ENCODE measurements at regions not wholly inside any gene's neighbourhood (a gene's known extent, or its start where the extent isn't known, plus 50 kb on each side); places are given as distances from the start of the nearest gene placed in this dataset.

GRCh38 chr2:34261701-34262100, 662.6 kb upstream of the FAM98A start (continued):
- TF ChIP-seq FOXM1 (IDR thresholded peaks at IDR 0.05; ENCODE audit: low read depth, low read length) (no peak), MYB (IDR thresholded peaks at IDR 0.05; ENCODE audit: borderline replicate concordance, low read depth, low read length) (no peak), NR2F1 (conservative IDR thresholded peaks at IDR 0.05) (no peak), PAX5 (IDR thresholded peaks at IDR 0.05; ENCODE audit: borderline replicate concordance, low read depth, low read length) (no peak), ZSCAN29 (IDR thresholded peaks at IDR 0.05) (no peak), ZNF207 (IDR thresholded peaks at IDR 0.05; ENCODE audit: borderline replicate concordance) (no peak), JUNB (IDR thresholded peaks at IDR 0.05) (no peak), NKRF (conservative IDR thresholded peaks at IDR 0.05) (no peak), MEF2A (IDR thresholded peaks at IDR 0.05; ENCODE audit: insufficient read depth, low read depth, low read length) (no peak), MEF2B (IDR thresholded peaks at IDR 0.05; ENCODE audit: partially characterized antibody, poor library complexity, severe bottlenecking) (no peak), CBFB (IDR thresholded peaks at IDR 0.05; ENCODE audit: low read depth) (no peak), ZZZ3 (IDR thresholded peaks at IDR 0.05; ENCODE audit: control insufficient read depth, insufficient read length, low read depth) (no peak), BCLAF1 (IDR thresholded peaks at IDR 0.05) (no peak), POLR2A (IDR thresholded peaks at IDR 0.05; ENCODE audit: low read depth, low read length) (no peak), SIX5 (IDR thresholded peaks at IDR 0.05; ENCODE audit: low read depth, low read length, severe bottlenecking) (no peak)

Data from GM12878 (cell line).